OCI-LY1 (cell line): ENCODE measurements at regions not wholly inside any gene's neighbourhood (a gene's known extent, or its start where the extent isn't known, plus 50 kb on each side); places are given as distances from the start of the nearest gene placed in this dataset.

Experiments used
- H2AFZ ChIP-seq: fragments of 200-600 bp; sonication (generic), shearing (Covaris generic); 2 replicates; pipeline ENCODE4 v1.6.0; 2014; ENCODE audit warnings: antibody characterized with exemption, mild to moderate bottlenecking, low read length
- H3F3A ChIP-seq: fragments of 200-600 bp; sonication (generic), shearing (Covaris generic); 2 replicates; pipeline ENCODE4 v1.6.0; 2014; ENCODE audit warnings: mild to moderate bottlenecking, antibody characterized with exemption, low read length, moderate library complexity; ENCODE audit not compliant: insufficient read depth
- H3K27ac ChIP-seq: fragments of 200-600 bp; sonication (generic); 2 replicates; pipeline ENCODE4 v1.5.1; 2014; ENCODE audit warnings: low read length, mixed run types, mild to moderate bottlenecking, low read depth; ENCODE audit not compliant: poor library complexity, severe bottlenecking
- H3K27me3 ChIP-seq: fragments of 200-600 bp; sonication (generic); 2 replicates; pipeline ENCODE4 v1.6.0; 2014; ENCODE audit warnings: antibody characterized with exemption, mild to moderate bottlenecking, low read length, moderate library complexity; ENCODE audit not compliant: insufficient read depth
- H3K36me3 ChIP-seq: fragments of 200-600 bp; sonication (generic); 2 replicates; pipeline ENCODE4 v1.6.1; 2014; ENCODE audit warnings: mild to moderate bottlenecking, antibody characterized with exemption, low read length, moderate library complexity, mixed read lengths; ENCODE audit not compliant: insufficient read depth
- H3K4me1 ChIP-seq: fragments of 200-600 bp; sonication (generic); 2 replicates; pipeline ENCODE4 v1.5.1; 2014; ENCODE audit warnings: mild to moderate bottlenecking, low read length, moderate library complexity; ENCODE audit not compliant: insufficient read depth, severe bottlenecking
- H3K4me2 ChIP-seq: fragments of 200-600 bp; sonication (generic), shearing (Covaris generic); 2 replicates; pipeline ENCODE4 v1.6.1; 2014; ENCODE audit warnings: low read length
- H3K4me3 ChIP-seq: fragments of 200-600 bp; sonication (generic); 2 replicates; pipeline ENCODE4 v1.5.1; 2014; ENCODE audit warnings: low read length, low read depth, mild to moderate bottlenecking, mixed read lengths; ENCODE audit not compliant: poor library complexity, severe bottlenecking
- H3K79me2 ChIP-seq: fragments of 200-600 bp; shearing (Covaris generic); 2 replicates; pipeline ENCODE4 v1.6.1; 2016; ENCODE audit warnings: mixed run types, low read length, mixed read lengths; ENCODE audit not compliant: insufficient read depth
- H3K9ac ChIP-seq: fragments of 200-600 bp; sonication (generic), shearing (Covaris generic); 2 replicates; pipeline ENCODE4 v1.6.1; 2014; ENCODE audit warnings: mild to moderate bottlenecking, low read length, mixed read lengths
- H3K9me2 ChIP-seq: fragments of 200-600 bp; sonication (generic), shearing (Covaris generic); 2 replicates; pipeline ENCODE4 v1.6.1; 2014; ENCODE audit warnings: low read depth, mild to moderate bottlenecking, low read length, mixed read lengths
- H3K9me3 ChIP-seq: fragments of 200-600 bp; shearing (Covaris generic); 2 replicates; pipeline ENCODE4 v1.6.1; 2014; ENCODE audit warnings: low read length, mixed read lengths
- H4K20me1 ChIP-seq: fragments of 200-600 bp; sonication (generic), shearing (Covaris generic); 2 replicates; pipeline ENCODE4 v1.6.0; 2016; ENCODE audit warnings: mild to moderate bottlenecking, low read length; ENCODE audit not compliant: insufficient read depth
- CTCF ChIP-seq: fragments of 200-600 bp; sonication (generic), shearing (Covaris generic); IDR thresholded peaks from 2 replicates; pipeline ENCODE4 v1.5.1; 2017; ENCODE audit warnings: mild to moderate bottlenecking, antibody characterized with exemption, low read length, moderate library complexity, mixed read lengths
- EZH2 ChIP-seq: fragments of 200-600 bp; sonication (generic), shearing (Covaris generic); IDR thresholded peaks from 2 replicates; pipeline ENCODE4 v1.8.0; 2017; ENCODE audit warnings: borderline replicate concordance, mixed run types, mild to moderate bottlenecking, antibody characterized with exemption, low read length, moderate library complexity, mixed read lengths

- no peaks in the 10 kb centered on the region for H3K79me2 ChIP-seq
- TF ChIP-seq CTCF (no peak), EZH2 (no peak)
- no peaks in the 10 kb centered on the region for H3K9me2 ChIP-seq
- no peaks in the 10 kb centered on the region for H3F3A ChIP-seq
- H3K27me3 ChIP-seq: no peaks in the 10 kb centered on the region
- no peaks in the 10 kb centered on the region for H3K9me3 ChIP-seq
- no peak overlapping the region for H3K4me3 ChIP-seq
- no peak overlapping the region for H3K4me2 ChIP-seq
- H3K4me1 ChIP-seq: no peaks in the 10 kb centered on the region
- H3K27ac ChIP-seq: no peak overlapping the region
- no peaks in the 10 kb centered on the region for H3K36me3 ChIP-seq
- no peak overlapping the region for H3K9ac ChIP-seq
- no peak overlapping the region for H2AFZ ChIP-seq
- H4K20me1 ChIP-seq: no peaks in the 10 kb centered on the region
Measured at GRCh38 chr20:7695051-7695495, 245.2 kb downstream of the HAO1 start.

GRCh38 chr20:7695635-7696034, 244.6 kb downstream of the HAO1 start:
- H3K27ac ChIP-seq: no peak overlapping the region
- no peak overlapping the region for H3K4me3 ChIP-seq
- TF ChIP-seq CTCF: no peak
- H3K4me2 ChIP-seq: no peak overlapping the region
- no peaks in the 10 kb centered on the region for H4K20me1 ChIP-seq
- H2AFZ ChIP-seq: no peak overlapping the region
- H3K9ac ChIP-seq: no peak overlapping the region
- no peaks in the 10 kb centered on the region for H3K79me2 ChIP-seq
- H3K36me3 ChIP-seq: no peaks in the 10 kb centered on the region
- no peaks in the 10 kb centered on the region for H3K27me3 ChIP-seq
- no peaks in the 10 kb centered on the region for H3K9me3 ChIP-seq
- no peaks in the 10 kb centered on the region for H3F3A ChIP-seq
- H3K4me1 ChIP-seq: no peaks in the 10 kb centered on the region
- no peaks in the 10 kb centered on the region for H3K9me2 ChIP-seq

- Histone ChIP-seq H3K9me2 (no peaks in the 10 kb centered on the region), H2AFZ (no peak overlapping the region), H3K27me3 (no peaks in the 10 kb centered on the region), H3K4me3 (no peak overlapping the region), H3K79me2 (no peaks in the 10 kb centered on the region), H3K9me3 (no peaks in the 10 kb centered on the region), H3K4me1 (no peaks in the 10 kb centered on the region), H3F3A (no peaks in the 10 kb centered on the region), H3K27ac (no peak overlapping the region), H3K36me3 (no peaks in the 10 kb centered on the region), H3K9ac (no peak overlapping the region), H3K4me2 (no peak overlapping the region), H4K20me1 (no peaks in the 10 kb centered on the region)
- TF ChIP-seq EZH2 (no peak), CTCF (no peak)
Measured at GRCh38 chr20:7696311-7696710, 243.9 kb downstream of the HAO1 start.
